ENCODE measurements at regions not wholly inside any gene's neighbourhood (a gene's known extent, or its start where the extent isn't known, plus 50 kb on each side); places are given as distances from the start of the nearest gene placed in this dataset.

DNA sequence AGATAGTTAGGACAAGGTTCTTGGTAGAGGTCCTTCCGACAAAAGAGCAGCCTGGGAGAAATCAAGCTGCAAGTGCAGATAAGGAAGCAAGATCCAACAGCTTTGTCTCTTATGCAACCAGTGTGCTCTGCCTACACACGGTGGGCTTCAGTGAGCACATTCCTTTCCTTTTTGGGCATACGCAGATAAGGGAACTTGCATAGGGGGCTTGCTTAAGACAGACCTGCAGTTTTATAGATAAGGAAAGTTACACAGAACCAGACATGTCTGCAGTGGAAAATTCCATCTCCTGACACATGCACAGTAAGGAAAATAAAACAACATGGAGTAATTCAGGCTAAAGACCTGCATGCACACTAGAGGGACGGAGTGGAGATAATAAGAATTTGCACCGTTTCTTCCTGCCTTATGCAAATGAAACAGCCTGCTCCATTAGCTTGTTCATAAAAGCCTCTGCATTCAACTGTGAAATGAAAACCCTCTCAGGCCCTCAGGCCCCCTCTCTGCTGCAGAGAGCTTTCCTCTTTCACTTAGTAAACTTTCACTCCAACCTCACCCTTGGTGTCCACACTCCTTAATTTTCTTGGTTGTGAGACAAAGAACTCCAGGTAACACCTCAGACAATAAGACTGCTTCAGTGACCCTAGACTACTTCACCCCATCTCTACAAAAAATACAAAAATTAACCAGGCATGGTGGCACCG, 97.5 kb upstream of the MYLIP start:
- TF ChIP-seq POLR2A (IDR thresholded peaks at IDR 0.05; ENCODE audit: low read length): no peak
- no peak for TF ChIP-seq GATA1 (IDR thresholded peaks at IDR 0.05; ENCODE audit: low read depth, low read length)
